ENCODE measurements at regions not wholly inside any gene's neighbourhood (a gene's known extent, or its start where the extent isn't known, plus 50 kb on each side); places are given as distances from the start of the nearest gene placed in this dataset.

GRCh38 chr12:22796941-22797630 lies 172.1 kb downstream of the ETNK1 start:
- DNase-seq (ENCODE audit: low read depth): no peak
- TF ChIP-seq CTCF (IDR thresholded peaks at IDR 0.05; ENCODE audit: low read depth, low read length, missing control alignments): no peak
- H3K4me3 ChIP-seq (ENCODE audit: low read depth, low read length): no peak overlapping the region

- no peak for TF ChIP-seq CTCF (IDR thresholded peaks at IDR 0.05; ENCODE audit: low read depth, low read length, missing control alignments)
- no peak for DNase-seq (ENCODE audit: low read depth)
- no peak overlapping the region for H3K4me3 ChIP-seq (ENCODE audit: low read depth, low read length)
Measured at GRCh38 chr12:22797701-22798100, 172.7 kb downstream of the ETNK1 start.

- DNase-seq (ENCODE audit: low read depth): no peak
- no peak for TF ChIP-seq CTCF (IDR thresholded peaks at IDR 0.05; ENCODE audit: low read depth, low read length, missing control alignments)
- no peak overlapping the region for H3K4me3 ChIP-seq (ENCODE audit: low read depth, low read length)
Measured at GRCh38 chr12:22798116-22798515, 173.1 kb downstream of the ETNK1 start.

- no peak for TF ChIP-seq CTCF (IDR thresholded peaks at IDR 0.05; ENCODE audit: low read depth, low read length, missing control alignments)
- no peak overlapping the region for H3K4me3 ChIP-seq (ENCODE audit: low read depth, low read length)
- no peak for DNase-seq (ENCODE audit: low read depth)
Measured at GRCh38 chr12:22799503-22799902, 174.5 kb downstream of the ETNK1 start.

GRCh38 chr12:22800332-22800731 lies 175.4 kb downstream of the ETNK1 start:
- no peak for DNase-seq (ENCODE audit: low read depth)
- TF ChIP-seq CTCF (IDR thresholded peaks at IDR 0.05; ENCODE audit: low read depth, low read length, missing control alignments): no peak

GRCh38 chr12:22802883-22803630 lies 178.1 kb downstream of the ETNK1 start:
- TF ChIP-seq CTCF (IDR thresholded peaks at IDR 0.05; ENCODE audit: low read depth, low read length, missing control alignments): no peak
- DNase-seq (ENCODE audit: low read depth): no peak
- H3K4me3 ChIP-seq (ENCODE audit: low read depth, low read length): no peak overlapping the region

More at GRCh38 chr12:22800332-22800731, 175.4 kb downstream of the ETNK1 start:
- no peak overlapping the region for H3K4me3 ChIP-seq (ENCODE audit: low read depth, low read length)
